ENCODE measurements at regions not wholly inside any gene's neighbourhood (a gene's known extent, or its start where the extent isn't known, plus 50 kb on each side); places are given as distances from the start of the nearest gene placed in this dataset.

DNA sequence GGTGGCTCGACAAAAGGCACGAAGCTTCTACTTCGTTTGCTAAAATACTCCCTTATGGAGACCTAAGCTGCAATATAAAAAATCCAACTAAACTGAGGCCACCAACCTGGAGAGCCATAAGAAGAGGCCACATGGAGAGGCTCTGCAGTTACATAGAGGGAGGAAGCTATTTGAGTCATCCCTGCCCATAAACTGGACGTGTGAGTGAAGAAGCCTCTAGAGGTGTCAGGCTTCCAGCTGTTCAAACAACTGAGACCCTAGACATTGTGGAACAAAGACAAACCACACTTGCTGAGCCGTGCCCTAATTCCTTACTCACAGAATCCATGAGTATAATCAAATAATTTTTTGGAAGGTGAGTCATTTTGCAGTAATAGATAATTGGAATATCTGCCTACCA, 50.2 kb upstream of the GMNC start:
- TF ChIP-seq CTCF (IDR thresholded peaks at IDR 0.05; ENCODE audit: extremely low read depth in 1 of 2, insufficient read depth in 1 of 2, low read depth in 1 of 2, low read length in 2 of 2) (no peak), JUN (IDR thresholded peaks at IDR 0.05; ENCODE audit: borderline replicate concordance, insufficient read depth, insufficient read length, low read depth) (no peak), POLR2A (IDR thresholded peaks at IDR 0.05; ENCODE audit: low read depth, low read length) (no peak), POLR2AphosphoS5 (IDR thresholded peaks at IDR 0.05; ENCODE audit: insufficient read depth, low read depth, low read length) (no peak), FOS (IDR thresholded peaks at IDR 0.05; ENCODE audit: borderline replicate concordance, insufficient read depth, low read length) (no peak), MYC (IDR thresholded peaks at IDR 0.05; ENCODE audit: low read depth, low read length) (no peak), GATA2 (IDR thresholded peaks at IDR 0.05; ENCODE audit: insufficient read depth, insufficient read length, low read depth, low read length) (no peak), EZH2 (IDR thresholded peaks at IDR 0.05; ENCODE audit: borderline replicate concordance, low read depth, low read length, severe bottlenecking) (no peak)

Measured in endothelial cell of umbilical vein (primary cell).